ENCODE measurements at regions not wholly inside any gene's neighbourhood (a gene's known extent, or its start where the extent isn't known, plus 50 kb on each side); places are given as distances from the start of the nearest gene placed in this dataset.

GRCh38 chr11:131118247-131118646 is 202.0 kb upstream of the SNX19 start:
- no peak for ATAC-seq

GRCh38 chr11:131121426-131122333 is 205.4 kb upstream of the SNX19 start:
- no peak for TF ChIP-seq ZNF70 (CRISPR knock-in tag; IDR thresholded peaks at IDR 0.05)
- no peak for TF ChIP-seq OSR1 (CRISPR knock-in tag; IDR thresholded peaks at IDR 0.05)
- no peak for TF ChIP-seq ESRRG (CRISPR knock-in tag; IDR thresholded peaks at IDR 0.05)
- TF ChIP-seq ZNF565 (CRISPR knock-in tag; conservative IDR thresholded peaks at IDR 0.05; ENCODE audit: low read depth), result no peak
- no peak for TF ChIP-seq ZC3H10 (CRISPR knock-in tag; IDR thresholded peaks at IDR 0.05)
- TF ChIP-seq BACH2 (CRISPR knock-in tag; IDR thresholded peaks at IDR 0.05; ENCODE audit: borderline replicate concordance), result no peak
- TF ChIP-seq CREB5 (CRISPR knock-in tag; IDR thresholded peaks at IDR 0.05; ENCODE audit: low read depth), result no peak
- no peak for TF ChIP-seq TSHZ2 (CRISPR knock-in tag; IDR thresholded peaks at IDR 0.05)
- no peak for TF ChIP-seq PATZ1 (CRISPR knock-in tag; IDR thresholded peaks at IDR 0.05; ENCODE audit: borderline replicate concordance)
- TF ChIP-seq SNAI2 (CRISPR knock-in tag; IDR thresholded peaks at IDR 0.05), result no peak
- no peak for TF ChIP-seq TOX (CRISPR knock-in tag; IDR thresholded peaks at IDR 0.05; ENCODE audit: borderline replicate concordance)
- no peak for TF ChIP-seq ZFP3 (CRISPR knock-in tag; IDR thresholded peaks at IDR 0.05)
- TF ChIP-seq GLIS3 (CRISPR knock-in tag; IDR thresholded peaks at IDR 0.05), result no peak
- no peak for TF ChIP-seq CSRNP3 (CRISPR knock-in tag; IDR thresholded peaks at IDR 0.05)
- no peak for TF ChIP-seq ZNF8 (CRISPR knock-in tag; IDR thresholded peaks at IDR 0.05)
- no peak for TF ChIP-seq ZFP30 (CRISPR knock-in tag; IDR thresholded peaks at IDR 0.05)
- TF ChIP-seq ISL1 (CRISPR knock-in tag; IDR thresholded peaks at IDR 0.05), result no peak
- TF ChIP-seq CSDC2 (CRISPR knock-in tag; IDR thresholded peaks at IDR 0.05), result no peak
- ATAC-seq, result no peak

More at GRCh38 chr11:131118247-131118646, 202.0 kb upstream of the SNX19 start:
- TF ChIP-seq CSRNP3 (CRISPR knock-in tag; IDR thresholded peaks at IDR 0.05) (no peak), ZC3H10 (CRISPR knock-in tag; IDR thresholded peaks at IDR 0.05) (no peak), ESRRG (CRISPR knock-in tag; IDR thresholded peaks at IDR 0.05) (no peak), PPARA (CRISPR knock-in tag; IDR thresholded peaks at IDR 0.05; ENCODE audit: borderline replicate concordance) (no peak), GLIS3 (CRISPR knock-in tag; IDR thresholded peaks at IDR 0.05) (no peak), CREB5 (CRISPR knock-in tag; IDR thresholded peaks at IDR 0.05; ENCODE audit: low read depth) (no peak), CSDC2 (CRISPR knock-in tag; IDR thresholded peaks at IDR 0.05) (no peak), ISL1 (CRISPR knock-in tag; IDR thresholded peaks at IDR 0.05) (no peak), SNAI2 (CRISPR knock-in tag; IDR thresholded peaks at IDR 0.05) (no peak), ZNF565 (CRISPR knock-in tag; conservative IDR thresholded peaks at IDR 0.05; ENCODE audit: low read depth) (no peak), OSR1 (CRISPR knock-in tag; IDR thresholded peaks at IDR 0.05) (no peak)

Measured in SK-N-SH treated with all-trans-retinoic acid at 6 μM for 48 hours (cell line).